Endothelial cell of umbilical vein (primary cell): ENCODE measurements at regions not wholly inside any gene's neighbourhood (a gene's known extent, or its start where the extent isn't known, plus 50 kb on each side); places are given as distances from the start of the nearest gene placed in this dataset.

Experiments used
- BruUV-seq: library from RNA; stranded (reverse); fragments of 400-500 nt; replicated peaks from 2 replicates; lab custom pipeline; 2021; lab: Mats Ljungman, UMichigan
- CTCF ChIA-PET: fragments of 300-600, 350-600 bp; sonication (Branson Sonifier 250); formaldehyde crosslinking; loops from one replicate; lab custom pipeline; 2021; ENCODE audit warnings: antibody characterized with exemption, inconsistent platforms; lab: Charles Lee
- POLR2A ChIA-PET: fragments of 300-600, 350-600 bp; sonication (Branson Sonifier 250); formaldehyde crosslinking; loops from one replicate; lab custom pipeline; 2021; ENCODE audit warnings: antibody characterized with exemption, inconsistent platforms; lab: Charles Lee
- DNase-seq: peaks from one replicate; pipeline ENCODE4 v3.0.0-alpha.2; 2011; ENCODE audit warnings: low read depth, low spot score
- FAIRE-seq: peaks from 2 replicates; lab custom pipeline; 2011; peaks lifted over from hg19 to GRCh38; lab: Jason Lieb, UNC
- H2AFZ ChIP-seq: 2 replicates; pipeline ENCODE4 v1.6.0; 2012; ENCODE audit warnings: low read depth, low read length, control low read depth, inconsistent platforms
- H3K27ac ChIP-seq: 2 replicates; pipeline ENCODE4 v1.5.1; 2011; ENCODE audit warnings: low read depth, mild to moderate bottlenecking, control low read depth, low read length, moderate library complexity; ENCODE audit not compliant: insufficient read depth
- H3K27me3 ChIP-seq, 2 experiments: 2 replicates each; pipeline versions ENCODE4 v1.6.0 to v1.6.1; 2011; ENCODE audit warnings: low read length in 2 of 2, mixed read lengths in 1 of 2; ENCODE audit not compliant: control insufficient read depth in 2 of 2, insufficient read depth in 2 of 2
- H3K36me3 ChIP-seq, 2 experiments: 2 replicates in 1 of 2; 3 replicates in 1 of 2; pipeline ENCODE4 v1.5.1; 2011; ENCODE audit warnings: low read length in 2 of 2, mild to moderate bottlenecking in 1 of 2, moderate library complexity in 1 of 2; ENCODE audit not compliant: control insufficient read depth in 2 of 2, insufficient read depth in 2 of 2; ENCODE audit errors: extremely low read depth in 1 of 2
- H3K4me1 ChIP-seq: 3 replicates; pipeline ENCODE4 v1.5.1; 2011; ENCODE audit warnings: mild to moderate bottlenecking, low read length; ENCODE audit not compliant: control insufficient read depth, insufficient read depth; ENCODE audit errors: extremely low read depth
- H3K4me2 ChIP-seq: 2 replicates; pipeline ENCODE4 v1.6.1; 2011; ENCODE audit warnings: low read length, control low read depth, mixed read lengths; ENCODE audit not compliant: insufficient read depth
- H3K4me3 ChIP-seq, 3 experiments: fragments of 200-600 bp in 1 of 3; sonication (generic), shearing (Covaris generic) in 1 of 3; replicated peaks in 1 of 3; 2 replicates each; pipeline ENCODE4 v1.5.1; 2011 to 2016; ENCODE audit warnings: control low read depth in 3 of 3, low read length in 3 of 3, mild to moderate bottlenecking in 2 of 3, inconsistent platforms in 1 of 3, low read depth in 1 of 3, moderate library complexity in 1 of 3; ENCODE audit not compliant: insufficient read depth in 1 of 3
- H3K79me2 ChIP-seq: 2 replicates; pipeline ENCODE4 v1.6.0; 2012; ENCODE audit warnings: low read length, inconsistent platforms; ENCODE audit not compliant: control insufficient read depth, insufficient read depth
- H3K9ac ChIP-seq: replicated peaks from 2 replicates; pipeline ENCODE3; 2011; ENCODE audit warnings: low read length, control low read depth; ENCODE audit not compliant: insufficient read depth; ENCODE audit errors: extremely low read depth
- H3K9me1 ChIP-seq: replicated peaks from 3 replicates; pipeline ENCODE4 v1.6.0; 2011; ENCODE audit warnings: mild to moderate bottlenecking, low read length; ENCODE audit not compliant: control insufficient read depth, insufficient read depth; ENCODE audit errors: extremely low read depth
- H3K9me3 ChIP-seq: replicated peaks from 2 replicates; pipeline ENCODE4 v1.5.1; 2012; ENCODE audit warnings: low read length, inconsistent platforms; ENCODE audit not compliant: control insufficient read depth, insufficient read depth
- H4K20me1 ChIP-seq: replicated peaks from 2 replicates; pipeline ENCODE3; 2011; ENCODE audit warnings: mild to moderate bottlenecking, low read length; ENCODE audit not compliant: control insufficient read depth, insufficient read depth; ENCODE audit errors: extremely low read depth
- EZH2 ChIP-seq: IDR thresholded peaks from 2 replicates; pipeline ENCODE4 v1.6.1; 2012; ENCODE audit warnings: borderline replicate concordance, low read depth, mild to moderate bottlenecking, moderate library complexity, low read length, inconsistent platforms; ENCODE audit not compliant: severe bottlenecking
- FOS ChIP-seq: IDR thresholded peaks from 2 replicates; pipeline ENCODE4 v1.6.1; 2011; ENCODE audit warnings: mild to moderate bottlenecking, low read length, moderate library complexity, borderline replicate concordance; ENCODE audit not compliant: insufficient read depth
- GATA2 ChIP-seq: IDR thresholded peaks from 2 replicates; pipeline ENCODE4 v1.7.0; 2011; ENCODE audit warnings: low read depth, mild to moderate bottlenecking, moderate library complexity, mixed read lengths, low read length; ENCODE audit not compliant: insufficient read length, insufficient read depth
- JUN ChIP-seq: IDR thresholded peaks from 2 replicates; pipeline ENCODE4 v1.6.1; 2011; ENCODE audit warnings: borderline replicate concordance, low read depth; ENCODE audit not compliant: insufficient read length, insufficient read depth
- MYC ChIP-seq: IDR thresholded peaks from one replicate; pipeline ENCODE4 v1.6.1; 2011; ENCODE audit warnings: mild to moderate bottlenecking, low read depth, low read length
- POLR2A ChIP-seq: IDR thresholded peaks from 2 replicates; pipeline ENCODE4 v1.6.1; 2012; ENCODE audit warnings: low read depth, mild to moderate bottlenecking, control low read depth, low read length
- POLR2AphosphoS5 ChIP-seq: IDR thresholded peaks from 2 replicates; pipeline ENCODE4 v1.6.1; 2012; ENCODE audit warnings: low read depth, mild to moderate bottlenecking, control low read depth, low read length, moderate library complexity; ENCODE audit not compliant: insufficient read depth
- dilution Hi-C: fragments of 300-500 bp; cut with MboI; formaldehyde crosslinking; loops from one replicate; pipeline ENCODE4 v1.15.0; 2019; ENCODE audit warnings: low sequenced_read_pairs; ENCODE audit not compliant: extremely low pct_ligation_motif_present
- intact Hi-C: fragments of 100-400 bp; cut with micrococcal nuclease; formaldehyde crosslinking; loops from one replicate; pipeline ENCODE4 v1.10.0; 2022
- TF ChIP-seq, protein P1 (sequence below), 2 donors: IDR thresholded peaks; 1 replicate in 1 of 2; 2 replicates in 1 of 2; pipeline ENCODE4 v1.5.1; 2011; ENCODE audit warnings: low read length in 2 of 2, mild to moderate bottlenecking in 2 of 2, moderate library complexity in 2 of 2, control low read depth in 1 of 2, inconsistent platforms in 1 of 2, low read depth in 1 of 2; ENCODE audit not compliant: insufficient read depth in 1 of 2; ENCODE audit errors: extremely low read depth in 1 of 2
- TF ChIP-seq, protein P2 (sequence below): IDR thresholded peaks from 2 replicates; pipeline ENCODE4 v1.6.1; 2011; ENCODE audit not compliant: insufficient read depth, insufficient read length

DNA sequence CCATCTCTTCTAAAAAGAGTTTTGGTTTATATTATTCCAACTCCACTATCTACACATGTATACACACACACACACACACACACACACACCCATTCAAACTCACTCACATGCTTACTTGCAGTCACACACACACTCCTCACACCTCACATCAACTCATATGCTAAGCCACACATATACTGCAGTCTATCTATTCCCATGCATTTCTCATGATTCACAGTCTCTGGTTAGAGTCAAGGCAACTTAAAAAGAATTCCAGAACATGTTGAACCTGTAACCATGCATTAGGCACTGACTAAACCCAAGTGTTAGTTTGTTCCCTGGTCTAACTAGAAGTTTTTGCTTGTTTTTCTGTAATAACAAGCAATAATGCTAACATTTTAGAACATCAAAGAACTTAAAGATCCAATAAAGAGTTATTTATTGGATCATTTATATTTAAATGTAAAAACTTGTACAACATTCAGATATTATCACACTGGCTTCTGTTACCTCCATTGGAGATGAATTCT lies 931.1 kb downstream of the PLA2G4A start:
- Histone ChIP-seq H2AFZ (no peak overlapping the region), H3K4me2 (no peak overlapping the region), H3K27me3 (no peaks in the 10 kb centered on the region), H3K4me3 (no peak overlapping the region), H3K36me3 (no peaks in the 10 kb centered on the region), H3K9ac (no peak overlapping the region), H3K9me3 (no peaks in the 10 kb centered on the region), H3K9me1 (no peaks in the 10 kb centered on the region), H3K27ac (no peak overlapping the region), H4K20me1 (no peaks in the 10 kb centered on the region), H3K79me2 (no peaks in the 10 kb centered on the region), H3K4me1 (no peaks in the 10 kb centered on the region)
- no peak for DNase-seq
- TF ChIP-seq, protein P1, sequence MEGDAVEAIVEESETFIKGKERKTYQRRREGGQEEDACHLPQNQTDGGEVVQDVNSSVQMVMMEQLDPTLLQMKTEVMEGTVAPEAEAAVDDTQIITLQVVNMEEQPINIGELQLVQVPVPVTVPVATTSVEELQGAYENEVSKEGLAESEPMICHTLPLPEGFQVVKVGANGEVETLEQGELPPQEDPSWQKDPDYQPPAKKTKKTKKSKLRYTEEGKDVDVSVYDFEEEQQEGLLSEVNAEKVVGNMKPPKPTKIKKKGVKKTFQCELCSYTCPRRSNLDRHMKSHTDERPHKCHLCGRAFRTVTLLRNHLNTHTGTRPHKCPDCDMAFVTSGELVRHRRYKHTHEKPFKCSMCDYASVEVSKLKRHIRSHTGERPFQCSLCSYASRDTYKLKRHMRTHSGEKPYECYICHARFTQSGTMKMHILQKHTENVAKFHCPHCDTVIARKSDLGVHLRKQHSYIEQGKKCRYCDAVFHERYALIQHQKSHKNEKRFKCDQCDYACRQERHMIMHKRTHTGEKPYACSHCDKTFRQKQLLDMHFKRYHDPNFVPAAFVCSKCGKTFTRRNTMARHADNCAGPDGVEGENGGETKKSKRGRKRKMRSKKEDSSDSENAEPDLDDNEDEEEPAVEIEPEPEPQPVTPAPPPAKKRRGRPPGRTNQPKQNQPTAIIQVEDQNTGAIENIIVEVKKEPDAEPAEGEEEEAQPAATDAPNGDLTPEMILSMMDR (IDR thresholded peaks at IDR 0.05; ENCODE audit: extremely low read depth in 1 of 2, insufficient read depth in 1 of 2, low read depth in 1 of 2, low read length in 2 of 2) = no peak
- TF ChIP-seq JUN (no peak), MYC (no peak), EZH2 (no peak), GATA2 (no peak), FOS (no peak), POLR2AphosphoS5 (no peak), POLR2A (no peak)
- TF ChIP-seq, protein P2, sequence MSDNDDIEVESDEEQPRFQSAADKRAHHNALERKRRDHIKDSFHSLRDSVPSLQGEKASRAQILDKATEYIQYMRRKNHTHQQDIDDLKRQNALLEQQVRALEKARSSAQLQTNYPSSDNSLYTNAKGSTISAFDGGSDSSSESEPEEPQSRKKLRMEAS = no peak
- peak; percentile 33 for FAIRE-seq
- BruUV-seq = no TSS peak
- intact Hi-C loops (no loop called here), dilution Hi-C loops (no loop called here)
- ChIA-PET CTCF (no interaction called here), POLR2A (no interaction called here)
